ENCODE measurements at regions not wholly inside any gene's neighbourhood (a gene's known extent, or its start where the extent isn't known, plus 50 kb on each side); places are given as distances from the start of the nearest gene placed in this dataset.

- TF ChIP-seq CTCF (IDR thresholded peaks at IDR 0.05; ENCODE audit: insufficient read depth, low read length) (no peak), POLR2AphosphoS5 (IDR thresholded peaks at IDR 0.05; ENCODE audit: low read depth) (no peak), REST (IDR thresholded peaks at IDR 0.05; ENCODE audit: insufficient replicate concordance, low read depth) (no peak)
These were observed 175.4 kb upstream of the LHX5 start for GRCh38 chr12:113647048-113647447.

Data from HL-60 (cell line).